ENCODE measurements at regions not wholly inside any gene's neighbourhood (a gene's known extent, or its start where the extent isn't known, plus 50 kb on each side); places are given as distances from the start of the nearest gene placed in this dataset.
A peak's percentile ranks its signal among the peaks of the same experiment; 100 is the strongest.
"Not testable (repeated sequence)": the region's sequence is repeated elsewhere in the genome, so short reads cannot be mapped to it uniquely, and the experiment has no call there.

GRCh38 chr11:11220786-11221185, 132.3 kb downstream of the CSNK2A3 start:
- no peak for DNase-seq

GRCh38 chr11:11218629-11218986, 134.4 kb downstream of the CSNK2A3 start:
- DNase-seq, result peak; percentile 66

- DNase-seq, result no peak
Observed at GRCh38 chr11:11217929-11218628, 135.0 kb downstream of the CSNK2A3 start.

- no peak for DNase-seq
Observed at GRCh38 chr11:11217289-11217928, 135.6 kb downstream of the CSNK2A3 start.

- DNase-seq, result peak; percentile 57
Observed at GRCh38 chr11:11215944-11216343, 137.1 kb downstream of the CSNK2A3 start.

- DNase-seq, result no peak
Observed at GRCh38 chr11:11215058-11215815, 137.8 kb downstream of the CSNK2A3 start.

GRCh38 chr11:11213117-11213516, 139.9 kb downstream of the CSNK2A3 start:
- no peak for DNase-seq

GRCh38 chr11:11211888-11212287, 141.2 kb downstream of the CSNK2A3 start:
- no peak for DNase-seq

- DNase-seq, result no peak
Observed at GRCh38 chr11:11211186-11211585, 141.9 kb downstream of the CSNK2A3 start.

- no peak for DNase-seq
Observed at GRCh38 chr11:11210446-11210845, 142.6 kb downstream of the CSNK2A3 start.

- DNase-seq, result no peak
Observed at GRCh38 chr11:11209967-11210366, 143.1 kb downstream of the CSNK2A3 start.

GRCh38 chr11:11208994-11209393, 144.1 kb downstream of the CSNK2A3 start:
- DNase-seq, result no peak

GRCh38 chr11:11207428-11207827, 145.6 kb downstream of the CSNK2A3 start:
- DNase-seq, result no peak

- no peak for DNase-seq
Observed at GRCh38 chr11:11206484-11206883, 146.6 kb downstream of the CSNK2A3 start.

- no peak for DNase-seq
Observed at GRCh38 chr11:11202885-11203284, 150.2 kb downstream of the CSNK2A3 start.

- DNase-seq, result not testable (repeated sequence)
Observed at GRCh38 chr11:11201302-11201701, 151.7 kb downstream of the CSNK2A3 start.

GRCh38 chr11:11192541-11192940, 160.5 kb downstream of the CSNK2A3 start:
- no peak for DNase-seq

GRCh38 chr11:11189506-11189905, 163.5 kb downstream of the CSNK2A3 start:
- DNase-seq, result no peak

GRCh38 chr11:11186249-11186648, 166.8 kb downstream of the CSNK2A3 start:
- no peak for DNase-seq

- no peak for DNase-seq
Observed at GRCh38 chr11:11182261-11182660, 170.8 kb downstream of the CSNK2A3 start.

- DNase-seq, result no peak
Observed at GRCh38 chr11:11178671-11179638, 174.1 kb downstream of the CSNK2A3 start.

- no peak for DNase-seq
Observed at GRCh38 chr11:11177156-11177808, 175.8 kb downstream of the CSNK2A3 start.
